ENCODE measurements at regions not wholly inside any gene's neighbourhood (a gene's known extent, or its start where the extent isn't known, plus 50 kb on each side); places are given as distances from the start of the nearest gene placed in this dataset.
A peak's percentile ranks its signal among the peaks of the same experiment; 100 is the strongest.
"Not testable (repeated sequence)": the region's sequence is repeated elsewhere in the genome, so short reads cannot be mapped to it uniquely, and the experiment has no call there.

GRCh38 chr20:19835533-19836222 is 77.6 kb downstream of the RIN2 start:
- DNase-seq = no peak

DNA sequence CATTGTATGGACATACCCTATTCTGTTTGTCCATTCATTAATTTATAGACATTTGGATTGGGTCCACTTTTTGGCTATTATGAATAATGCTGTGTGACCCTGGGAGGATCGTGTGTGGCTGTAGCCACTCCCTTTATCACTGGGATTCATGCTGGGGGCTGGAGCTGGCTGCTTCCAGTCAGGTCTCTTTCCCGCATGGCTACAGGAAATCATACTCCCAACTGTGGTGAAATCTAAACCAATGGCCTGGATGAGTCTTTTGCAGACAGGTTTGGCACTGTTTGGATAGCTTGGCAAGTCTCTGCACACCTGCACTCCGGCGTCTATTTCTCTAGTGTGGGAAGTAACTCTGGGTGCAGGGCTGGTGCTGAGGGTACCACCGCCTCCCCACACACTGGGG is 80.4 kb downstream of the RIN2 start:
- no peak for DNase-seq

DNA sequence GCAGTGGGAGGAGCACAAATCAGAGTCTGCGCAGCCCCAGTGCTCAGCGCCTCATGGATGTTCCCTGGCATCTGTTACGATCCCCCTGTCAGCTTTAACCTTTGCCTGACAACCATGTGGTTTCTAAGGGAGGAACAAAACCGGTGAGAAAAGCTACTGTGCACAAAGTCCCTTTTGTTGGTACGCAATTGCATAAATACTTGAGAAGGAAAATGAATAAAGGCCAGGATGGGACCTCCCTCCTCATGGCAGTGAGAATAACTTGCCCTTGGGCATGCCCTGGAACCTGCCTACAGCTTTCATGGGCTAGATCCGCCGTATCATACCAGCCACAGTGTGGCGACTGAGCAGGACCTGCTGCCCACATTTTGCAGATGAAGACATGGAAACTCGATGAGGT is 81.0 kb downstream of the RIN2 start:
- no peak for DNase-seq

DNA sequence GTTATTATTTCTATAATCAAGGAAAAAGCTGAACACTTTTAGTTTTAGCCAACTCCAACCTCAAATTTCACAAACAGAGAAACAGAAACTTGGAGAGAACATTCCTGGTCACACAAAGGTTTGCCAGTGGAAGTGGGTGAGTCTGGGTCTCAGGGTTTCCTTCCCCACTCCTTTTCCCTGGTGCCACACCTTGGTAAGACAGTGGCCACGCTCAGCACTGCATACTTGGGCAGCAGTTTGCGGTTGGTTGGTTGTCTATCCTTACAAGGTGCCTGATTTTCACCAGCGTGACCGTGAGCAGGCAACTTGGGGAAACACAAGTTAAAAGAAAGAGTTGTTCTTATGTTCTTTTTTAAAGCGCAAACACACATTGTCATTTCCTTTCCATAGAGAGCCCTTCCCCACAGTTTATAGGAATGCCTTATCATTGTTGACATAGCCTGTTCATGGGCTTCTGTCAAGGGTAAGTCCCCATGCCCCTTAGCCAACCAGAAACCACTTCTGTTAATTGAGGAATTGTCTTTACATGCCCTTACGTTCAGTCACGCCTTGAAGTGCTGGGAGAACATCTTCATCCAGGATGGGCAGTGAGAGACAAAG is 82.2 kb downstream of the RIN2 start:
- DNase-seq = no peak

- DNase-seq = no peak
These were observed 83.7 kb downstream of the RIN2 start for GRCh38 chr20:19841740-19842139.

GRCh38 chr20:19844850-19845249 is 86.8 kb downstream of the RIN2 start:
- not testable (repeated sequence) for DNase-seq

- DNase-seq = no peak
These were observed 89.3 kb downstream of the RIN2 start for GRCh38 chr20:19847383-19847782.

DNA sequence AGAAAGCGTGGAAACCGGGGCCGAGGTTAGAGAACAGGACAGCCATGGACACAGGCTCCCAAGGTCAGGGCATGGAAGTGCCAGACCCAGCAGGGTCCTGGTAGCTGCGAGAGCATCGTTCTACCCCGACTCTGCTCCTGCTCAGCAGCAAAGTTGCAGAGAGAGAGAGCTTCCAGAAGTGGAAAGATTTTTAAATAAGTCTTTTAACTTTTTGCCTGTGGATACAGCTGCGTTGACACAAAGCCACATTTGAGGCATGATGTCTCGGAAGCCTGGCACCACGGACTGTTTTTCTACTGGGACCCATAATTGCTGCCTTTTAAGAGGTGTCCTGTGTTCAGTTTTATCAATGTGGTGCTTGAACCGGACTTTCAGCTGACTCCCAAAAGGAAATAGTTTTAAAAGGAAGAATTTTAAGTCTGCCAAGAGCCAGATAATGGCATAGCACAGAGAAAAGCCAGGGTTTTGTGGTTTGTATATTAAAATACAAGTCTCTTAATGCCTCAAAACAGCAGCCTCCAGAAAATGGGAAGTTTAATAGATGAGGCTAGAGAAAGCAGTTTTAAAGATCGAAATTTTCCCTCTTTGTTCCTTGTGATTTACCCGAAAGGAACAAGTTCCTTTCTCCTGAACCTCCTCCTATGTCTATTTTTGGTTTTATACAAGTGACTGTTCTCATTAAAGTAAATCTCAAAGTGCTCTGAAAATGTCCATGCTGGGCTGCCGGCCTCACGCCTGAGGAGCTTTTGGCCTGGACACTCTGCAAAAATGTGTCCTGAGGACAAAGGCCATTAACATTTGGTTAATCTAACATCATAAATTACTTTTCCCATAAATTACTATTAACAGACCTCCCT is 91.5 kb downstream of the RIN2 start:
- DNase-seq = no peak

DNA sequence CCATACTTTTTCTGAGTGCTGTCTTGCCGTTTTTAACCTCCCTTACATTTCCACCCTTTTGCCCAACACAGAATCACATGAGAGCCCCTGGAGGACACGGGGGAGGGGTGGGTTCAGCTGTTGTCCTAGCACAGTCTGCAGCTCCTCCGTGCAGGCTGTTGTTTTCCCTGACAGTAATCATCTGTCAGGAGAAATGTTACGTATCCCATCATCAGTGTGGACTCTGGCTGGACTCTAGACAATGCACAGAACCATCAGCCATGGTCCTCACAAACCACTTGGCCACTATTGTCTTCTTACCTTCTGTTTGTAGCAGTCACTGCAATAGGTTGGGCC is 92.1 kb downstream of the RIN2 start:
- no peak for DNase-seq

GRCh38 chr20:19851861-19852260 is 93.8 kb downstream of the RIN2 start:
- no peak for DNase-seq

DNA sequence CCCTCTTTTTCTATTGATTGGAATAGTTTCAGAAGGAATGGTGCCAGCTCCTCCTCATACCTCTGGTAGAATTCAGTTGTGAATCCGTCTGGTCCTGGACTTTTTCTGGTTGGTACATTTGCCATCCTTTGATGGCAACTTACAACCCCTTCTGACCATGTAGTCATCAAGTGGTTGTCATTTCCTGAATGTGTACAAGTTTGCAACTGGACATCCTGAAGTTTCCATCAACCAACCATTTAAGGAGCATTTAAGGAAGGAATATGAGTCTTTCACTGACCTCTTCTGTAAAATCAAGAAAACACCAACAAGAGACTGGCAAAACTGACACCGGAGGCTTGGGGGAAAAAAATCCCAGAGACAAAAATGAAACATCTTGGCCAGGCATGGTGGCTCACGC is 97.4 kb downstream of the RIN2 start:
- no peak for DNase-seq

DNA sequence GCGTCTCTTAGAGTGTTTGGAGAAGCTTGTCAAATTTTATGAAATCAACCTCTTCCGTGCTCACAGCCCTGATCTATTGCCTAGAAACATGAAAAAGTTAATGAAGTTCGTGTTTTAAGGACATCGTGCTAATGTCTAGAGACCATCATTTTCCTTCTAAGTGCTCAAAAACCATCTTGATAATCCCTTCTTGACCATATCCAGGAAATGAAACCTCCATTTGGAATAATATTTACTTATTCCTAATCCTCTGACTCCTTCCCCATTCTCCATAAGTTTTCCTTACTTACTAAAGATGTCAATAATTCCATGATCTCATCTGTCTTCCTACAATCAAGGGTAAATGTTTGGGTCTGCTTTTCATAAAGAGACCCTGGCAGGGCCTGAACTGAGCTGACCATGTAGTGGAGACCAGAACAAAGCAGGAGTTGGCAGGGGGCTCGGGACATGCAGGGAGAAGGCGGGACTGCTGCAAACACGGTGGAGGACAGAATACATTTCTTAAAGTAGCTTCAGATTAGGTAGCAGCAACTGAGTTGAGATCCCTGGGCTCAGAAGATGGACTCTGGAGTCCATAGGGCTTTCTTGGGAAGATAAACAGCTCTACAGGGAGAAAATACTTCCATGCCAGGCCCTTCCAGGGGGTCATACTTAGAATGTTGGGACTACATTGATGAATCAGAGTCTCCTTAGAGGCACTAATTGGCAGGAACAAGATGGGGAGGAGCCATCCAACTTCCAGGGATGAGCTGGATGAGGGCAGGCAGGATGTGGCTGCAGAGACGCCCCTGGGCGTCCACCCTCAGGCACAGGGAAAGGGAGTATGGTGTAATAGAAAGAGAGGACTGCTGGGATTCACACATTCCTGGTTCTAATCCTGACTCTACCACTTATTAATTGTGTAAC is 100.7 kb downstream of the RIN2 start:
- DNase-seq = peak; percentile 76

GRCh38 chr20:19859444-19859843 is 101.4 kb downstream of the RIN2 start:
- DNase-seq = no peak

DNA sequence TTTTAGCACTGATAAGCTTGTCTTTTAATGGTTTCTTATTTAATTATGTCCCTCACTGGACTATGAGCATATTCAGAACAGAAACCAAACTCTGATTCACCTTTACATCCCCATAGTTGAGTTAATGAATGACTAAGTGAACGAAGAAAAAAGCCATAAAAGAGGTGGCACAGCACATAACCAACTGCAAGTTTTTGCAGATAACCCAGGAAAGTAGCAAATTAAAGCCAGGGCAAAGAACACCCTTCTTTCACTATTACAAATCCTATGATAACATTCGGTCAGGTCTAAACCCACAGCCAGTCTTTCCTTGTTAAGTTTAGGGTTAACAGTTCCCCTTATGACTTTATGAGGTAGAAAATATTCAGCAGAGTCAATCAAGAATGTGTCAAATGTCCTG is 102.7 kb downstream of the RIN2 start:
- no peak for DNase-seq

- DNase-seq = no peak
These were observed 103.2 kb downstream of the RIN2 start for GRCh38 chr20:19861147-19861759.

GRCh38 chr20:19864130-19864529 is 106.1 kb downstream of the RIN2 start:
- no peak for DNase-seq

DNA sequence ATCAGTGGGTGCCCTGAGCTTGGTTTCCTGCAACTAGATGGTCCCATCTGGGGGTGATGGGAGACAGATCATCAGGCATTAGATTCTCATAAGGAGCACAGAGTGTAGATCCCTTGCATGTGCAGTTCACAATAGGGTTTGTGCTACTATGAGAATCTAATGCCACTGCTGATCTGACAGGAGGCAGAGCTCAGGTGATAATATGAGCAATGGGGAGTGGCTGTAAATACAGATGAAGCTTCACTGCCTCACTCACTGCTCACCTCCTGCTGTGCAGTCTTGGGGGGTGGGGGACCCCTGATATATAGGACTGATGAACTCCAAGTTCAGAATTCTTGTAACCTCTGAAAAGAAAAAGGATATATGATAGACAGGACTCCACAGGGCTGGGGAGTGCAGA is 108.0 kb downstream of the RIN2 start:
- no peak for DNase-seq

- peak; percentile 46 for DNase-seq
These were observed 109.0 kb downstream of the RIN2 start for GRCh38 chr20:19867074-19867473.

DNA sequence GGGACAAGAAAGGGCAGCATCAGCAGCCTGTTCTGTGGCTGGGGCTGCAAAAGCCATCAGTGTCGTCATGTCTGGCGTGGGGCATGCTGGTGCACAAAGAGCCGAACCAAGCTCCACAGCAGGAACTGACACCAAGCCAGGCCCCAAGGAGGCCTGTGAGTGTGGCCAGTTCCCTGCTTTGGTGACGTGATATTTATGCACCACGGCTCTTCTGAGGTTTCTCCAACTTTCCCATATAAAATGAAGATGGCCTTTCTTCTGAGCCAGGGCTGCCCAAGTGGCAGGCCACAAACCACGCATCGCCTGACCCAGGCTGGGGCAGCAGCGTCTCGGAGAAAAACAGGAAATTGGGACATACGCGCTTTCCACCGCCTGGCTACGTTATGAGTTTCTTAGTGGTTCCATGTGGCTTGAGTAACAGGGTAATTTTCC is 109.9 kb downstream of the RIN2 start:
- no peak for DNase-seq

DNA sequence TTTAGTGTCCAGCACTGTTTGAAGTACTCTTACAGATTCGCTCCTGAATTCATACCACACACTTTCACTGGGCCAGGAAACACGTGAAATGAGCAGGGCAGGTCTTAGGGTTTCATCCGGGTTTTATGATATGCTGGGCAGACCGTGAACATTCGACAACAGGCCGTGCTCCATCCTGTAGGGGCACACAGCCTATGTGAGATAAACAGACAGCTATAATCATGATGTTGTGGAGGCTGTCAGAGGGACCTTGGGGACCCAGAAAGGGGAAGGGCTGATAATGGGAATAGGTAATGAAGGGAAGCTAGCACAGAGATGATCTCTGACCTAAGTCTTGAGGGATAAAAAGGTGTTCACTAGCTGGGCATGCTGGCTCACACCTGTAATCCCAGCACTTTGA is 110.4 kb downstream of the RIN2 start:
- no peak for DNase-seq

DNA sequence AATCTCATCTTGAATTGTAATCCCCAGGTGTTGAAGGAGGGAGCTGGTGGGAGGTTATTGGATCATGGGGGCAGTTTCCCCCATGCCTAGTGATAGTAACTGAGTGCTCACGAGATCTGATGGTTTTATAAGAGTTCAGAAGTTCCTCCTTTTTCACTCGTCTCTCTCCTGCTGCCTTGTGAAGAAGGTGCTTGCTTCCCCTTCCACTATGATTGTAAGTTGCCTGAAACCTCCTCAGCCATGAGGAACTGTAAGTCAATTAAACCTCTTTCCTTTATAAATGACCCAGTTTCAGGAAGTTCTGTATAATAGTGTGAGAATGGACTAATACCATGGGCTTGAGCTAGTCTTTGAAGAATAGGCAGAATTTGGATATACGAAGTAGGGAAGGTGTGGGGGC is 113.9 kb downstream of the RIN2 start:
- DNase-seq = no peak

GRCh38 chr20:19874040-19874727 is 116.1 kb downstream of the RIN2 start:
- DNase-seq = no peak

Data from fibroblast of upper back skin (primary cell).